ENCODE measurements at regions not wholly inside any gene's neighbourhood (a gene's known extent, or its start where the extent isn't known, plus 50 kb on each side); places are given as distances from the start of the nearest gene placed in this dataset.
"Not testable (repeated sequence)": the region's sequence is repeated elsewhere in the genome, so short reads cannot be mapped to it uniquely, and the experiment has no call there.

DNA sequence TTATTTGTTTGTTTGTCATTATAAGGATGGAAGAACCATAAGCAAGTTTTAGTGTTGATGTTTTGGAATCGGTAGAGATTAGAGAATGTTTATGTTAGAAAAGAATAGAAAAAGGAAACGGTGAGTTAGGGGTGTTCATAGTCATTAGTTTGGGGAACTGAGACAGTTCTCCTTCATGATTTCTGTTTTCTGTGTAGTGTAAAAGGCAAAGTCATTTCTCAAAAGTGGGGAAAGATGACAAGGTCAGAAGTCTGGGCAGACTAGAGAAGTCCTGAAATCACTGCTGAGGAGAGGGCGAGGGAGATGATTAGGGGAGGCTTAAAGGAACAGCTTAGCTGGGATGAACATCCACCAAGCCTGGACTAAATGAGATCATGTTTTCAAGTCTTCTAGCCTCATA is 498.9 kb downstream of the TTLL7 start:
- Mint-ChIP-seq H3K36me3 (ENCODE audit: low read depth) (no peaks in the 10 kb centered on the region), H3K4me1 (peaks cover 34% of the 10 kb centered on the region), H3K9me3 (peaks cover 30% of the 10 kb centered on the region), H3K4me3 (no peak overlapping the region), H3K27ac (peak overlapping the region; percentile 28), H3K27me3 (no peaks in the 10 kb centered on the region)
- DNase-seq (no peak), ATAC-seq (no peak)

DNA sequence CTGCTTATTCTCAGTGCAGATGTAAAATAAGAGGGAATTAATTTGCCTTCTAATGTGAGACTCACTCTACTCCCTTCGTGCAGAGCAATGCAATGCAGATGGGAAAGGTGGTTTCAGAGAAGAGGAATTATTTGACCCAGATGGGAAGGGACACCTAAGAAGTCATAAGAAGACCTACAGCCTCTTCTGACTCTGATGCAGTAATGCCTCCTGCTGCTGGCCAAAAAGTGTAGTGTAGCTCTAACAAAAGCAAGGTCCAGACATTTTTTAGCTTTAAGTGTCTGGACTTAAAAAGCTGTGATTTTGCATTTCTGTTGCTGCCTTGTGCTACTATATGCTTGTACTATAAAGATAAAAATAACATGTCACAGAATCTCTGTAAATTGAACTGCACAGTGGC is 501.4 kb downstream of the TTLL7 start:
- ATAC-seq, result no peak

DNA sequence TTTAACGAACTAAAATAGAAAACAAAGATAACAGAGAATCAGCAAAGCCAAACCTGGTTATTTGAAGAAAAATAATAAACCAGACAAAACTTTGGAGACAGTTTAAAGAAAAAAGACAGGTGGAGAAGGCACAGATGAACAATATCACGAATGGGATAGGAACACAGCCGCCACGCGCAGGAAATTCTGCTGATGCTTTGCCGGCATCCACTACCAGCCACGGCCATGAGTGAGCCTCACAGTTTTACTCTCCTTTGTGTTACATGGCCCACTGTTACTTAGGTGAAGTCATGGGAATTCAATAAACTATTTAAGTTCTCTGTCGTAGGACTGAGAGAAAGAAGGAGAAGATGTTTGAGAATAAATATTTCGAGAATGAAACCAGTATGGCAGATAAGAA is 503.4 kb downstream of the TTLL7 start:
- H3K4me1 Mint-ChIP-seq, result peaks cover 31% of the 10 kb centered on the region
- DNase-seq, result no peak
- H3K36me3 Mint-ChIP-seq (ENCODE audit: low read depth), result no peaks in the 10 kb centered on the region
- peaks cover 14% of the 10 kb centered on the region for H3K9me3 Mint-ChIP-seq
- ATAC-seq, result no peak
- H3K27me3 Mint-ChIP-seq, result no peaks in the 10 kb centered on the region
- no peak overlapping the region for H3K27ac Mint-ChIP-seq
- no peak overlapping the region for H3K4me3 Mint-ChIP-seq

More for the DNA sequence above, 501.4 kb downstream of the TTLL7 start:
- Mint-ChIP-seq H3K27me3 (no peaks in the 10 kb centered on the region), H3K36me3 (ENCODE audit: low read depth) (no peaks in the 10 kb centered on the region), H3K4me3 (no peak overlapping the region), H3K9me3 (peaks cover 21% of the 10 kb centered on the region), H3K27ac (no peak overlapping the region), H3K4me1 (peaks cover 38% of the 10 kb centered on the region)
- no peak for DNase-seq

DNA sequence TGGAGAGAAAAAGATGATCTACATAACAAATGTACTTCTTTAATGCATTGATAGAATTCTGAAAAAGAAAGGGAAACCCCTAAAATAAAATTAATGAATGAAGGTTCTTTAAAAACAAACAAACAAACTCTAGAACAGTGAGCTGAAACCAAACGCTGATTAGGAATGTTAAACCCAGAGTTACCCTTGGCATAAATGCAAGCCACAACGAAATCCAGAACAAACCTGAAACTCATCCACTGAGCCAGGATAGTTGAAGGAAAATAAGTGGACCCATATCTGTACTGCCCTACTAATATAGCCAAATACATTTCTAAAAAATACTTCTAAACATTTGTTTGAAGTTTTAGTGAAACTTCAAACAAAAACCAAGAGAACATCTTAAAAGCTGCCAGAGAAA is 505.3 kb downstream of the TTLL7 start:
- H3K4me1 Mint-ChIP-seq, result peaks cover 30% of the 10 kb centered on the region
- H3K27me3 Mint-ChIP-seq, result no peaks in the 10 kb centered on the region
- DNase-seq (no peak), ATAC-seq (no peak)
- no peak overlapping the region for H3K27ac Mint-ChIP-seq
- no peak overlapping the region for H3K4me3 Mint-ChIP-seq
- peaks cover 12% of the 10 kb centered on the region for H3K9me3 Mint-ChIP-seq
- no peaks in the 10 kb centered on the region for H3K36me3 Mint-ChIP-seq (ENCODE audit: low read depth)

DNA sequence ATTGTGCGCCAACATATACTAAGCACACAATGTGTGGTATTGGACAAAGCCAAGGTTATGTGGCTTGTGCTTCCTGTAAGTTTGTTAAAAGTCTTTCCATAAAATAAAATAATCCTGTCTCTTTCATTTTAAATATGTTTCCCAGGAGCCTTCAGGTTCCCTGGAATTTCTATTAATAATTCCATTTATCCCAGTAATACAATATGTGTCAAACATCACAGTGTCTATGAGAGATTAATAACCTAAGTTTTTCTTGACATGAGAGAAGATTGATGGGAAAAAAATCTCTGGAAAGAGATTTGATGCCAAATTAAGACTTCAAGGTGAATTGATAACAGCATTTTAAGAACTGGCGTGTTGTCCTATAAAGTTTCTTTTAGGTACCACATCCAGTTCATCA is 507.0 kb downstream of the TTLL7 start:
- no peak for ATAC-seq
- no peak for DNase-seq
- H3K27me3 Mint-ChIP-seq, result no peaks in the 10 kb centered on the region
- H3K4me3 Mint-ChIP-seq, result no peak overlapping the region
- H3K9me3 Mint-ChIP-seq, result peaks cover 12% of the 10 kb centered on the region
- peaks cover 45% of the 10 kb centered on the region for H3K4me1 Mint-ChIP-seq
- H3K27ac Mint-ChIP-seq, result no peak overlapping the region
- no peaks in the 10 kb centered on the region for H3K36me3 Mint-ChIP-seq (ENCODE audit: low read depth)

DNA sequence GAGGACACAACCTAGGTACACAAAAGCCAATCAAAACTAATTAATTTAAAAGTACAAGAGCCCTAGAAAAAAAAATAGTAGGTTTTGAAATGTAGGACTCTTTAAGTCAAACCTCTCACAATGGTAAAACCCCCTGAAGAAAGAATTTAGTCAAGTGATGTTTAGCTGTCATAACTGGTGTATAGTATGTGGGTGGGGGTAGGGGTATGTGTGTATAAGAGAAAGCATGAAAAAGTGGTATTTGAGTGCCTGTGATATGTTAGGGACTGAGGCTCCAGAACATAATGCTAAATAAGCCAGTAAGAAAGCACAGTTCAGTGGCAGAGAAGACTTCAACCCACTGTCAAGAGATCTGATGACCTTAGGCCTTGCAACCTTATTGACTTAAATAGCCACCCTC is 507.9 kb downstream of the TTLL7 start:
- Mint-ChIP-seq H3K27me3 (no peaks in the 10 kb centered on the region), H3K36me3 (ENCODE audit: low read depth) (no peaks in the 10 kb centered on the region), H3K9me3 (peaks cover 10% of the 10 kb centered on the region), H3K4me3 (no peak overlapping the region), H3K27ac (peak overlapping the region; percentile 26), H3K4me1 (peaks cover 50% of the 10 kb centered on the region)
- ATAC-seq (peak; percentile 21), DNase-seq (no peak)

DNA sequence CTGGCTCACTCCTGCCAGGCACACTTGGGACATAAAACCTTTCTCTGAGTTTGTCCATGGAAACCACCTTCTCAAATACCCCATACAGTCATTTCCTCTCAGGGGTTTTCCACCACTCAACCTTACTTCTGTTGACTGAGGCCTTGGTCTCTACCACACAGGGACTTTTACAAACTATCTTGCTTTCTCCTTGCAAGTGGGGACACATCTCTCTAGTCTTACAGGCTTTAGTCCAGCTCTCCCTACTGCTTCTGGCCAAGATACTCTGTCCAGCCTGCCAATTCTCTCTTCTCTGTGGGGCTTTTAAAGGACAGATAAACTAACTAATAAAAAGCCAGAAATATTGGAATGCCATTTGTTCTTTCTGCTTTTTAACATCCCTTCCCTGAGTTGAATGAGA is 510.8 kb downstream of the TTLL7 start:
- not testable (repeated sequence) for DNase-seq; H3K27me3 Mint-ChIP-seq; H3K36me3 Mint-ChIP-seq (ENCODE audit: low read depth); H3K9me3 Mint-ChIP-seq
- H3K4me3 Mint-ChIP-seq, result peak overlapping the region; percentile 13
- peak overlapping the region; percentile 81 for H3K27ac Mint-ChIP-seq
- H3K4me1 Mint-ChIP-seq, result peaks cover 44% of the 10 kb centered on the region
- peak; percentile 95 for ATAC-seq

DNA sequence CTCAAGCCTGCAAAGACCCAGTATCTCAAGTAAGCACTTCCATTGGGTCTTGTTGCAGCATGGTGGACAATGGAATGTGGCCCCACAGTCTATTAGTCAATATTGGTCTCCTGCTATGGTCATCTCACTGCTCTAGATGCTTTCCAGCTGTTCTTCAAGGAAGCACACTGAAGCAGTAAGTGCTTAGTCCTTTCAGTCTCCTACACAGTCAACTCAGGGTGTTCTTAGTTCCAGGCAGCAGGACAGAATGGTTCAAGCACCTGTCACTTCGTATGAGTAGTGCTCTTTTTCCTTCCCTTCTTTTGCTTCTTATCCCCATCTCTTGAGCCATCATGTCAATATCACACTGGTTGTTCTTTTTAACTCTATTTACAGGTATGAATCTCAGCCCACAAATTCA is 511.5 kb downstream of the TTLL7 start:
- Mint-ChIP-seq H3K27ac (peak overlapping the region; percentile 29), H3K9me3 (peaks cover 12% of the 10 kb centered on the region), H3K4me1 (peaks cover 44% of the 10 kb centered on the region)
- H3K27me3 Mint-ChIP-seq; H3K36me3 Mint-ChIP-seq (ENCODE audit: low read depth); DNase-seq; H3K4me3 Mint-ChIP-seq: not testable (repeated sequence)
- ATAC-seq, result peak; percentile 20

DNA sequence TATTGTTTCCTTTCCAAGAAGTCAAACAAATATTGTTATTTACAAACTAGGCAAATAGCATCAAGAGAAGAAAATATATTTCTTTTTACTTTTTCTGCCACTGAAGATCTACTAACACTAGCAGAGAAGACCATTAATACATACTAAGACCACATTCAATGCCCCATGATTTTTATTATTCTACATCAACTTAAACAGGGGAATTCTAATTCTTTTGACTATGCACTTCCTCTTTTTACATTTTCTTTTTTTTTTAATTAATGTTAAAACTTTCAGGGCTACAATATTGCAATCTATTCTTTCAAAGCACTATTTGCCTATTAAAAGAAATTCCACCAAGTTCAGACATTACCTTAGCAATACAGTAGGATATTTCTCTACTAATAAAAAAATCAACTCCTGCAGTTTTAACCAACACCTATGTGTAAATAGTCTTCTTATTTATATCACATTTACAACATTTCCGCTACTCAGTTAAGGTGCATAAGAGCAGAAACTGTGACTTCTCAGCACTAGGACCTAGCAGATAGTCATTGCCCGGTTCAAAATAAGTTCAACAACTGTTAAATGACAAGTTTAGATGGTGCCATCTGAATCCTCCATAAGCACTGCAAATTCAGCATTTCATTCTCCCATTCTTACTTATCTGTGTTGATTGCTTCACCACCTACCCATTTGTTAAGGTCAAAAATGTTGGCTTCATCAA is 513.5 kb downstream of the TTLL7 start:
- not testable (repeated sequence) for H3K36me3 Mint-ChIP-seq (ENCODE audit: low read depth); H3K27me3 Mint-ChIP-seq; DNase-seq; H3K4me3 Mint-ChIP-seq; ATAC-seq; H3K27ac Mint-ChIP-seq
- peaks cover 15% of the 10 kb centered on the region for H3K9me3 Mint-ChIP-seq
- peaks cover 36% of the 10 kb centered on the region for H3K4me1 Mint-ChIP-seq

DNA sequence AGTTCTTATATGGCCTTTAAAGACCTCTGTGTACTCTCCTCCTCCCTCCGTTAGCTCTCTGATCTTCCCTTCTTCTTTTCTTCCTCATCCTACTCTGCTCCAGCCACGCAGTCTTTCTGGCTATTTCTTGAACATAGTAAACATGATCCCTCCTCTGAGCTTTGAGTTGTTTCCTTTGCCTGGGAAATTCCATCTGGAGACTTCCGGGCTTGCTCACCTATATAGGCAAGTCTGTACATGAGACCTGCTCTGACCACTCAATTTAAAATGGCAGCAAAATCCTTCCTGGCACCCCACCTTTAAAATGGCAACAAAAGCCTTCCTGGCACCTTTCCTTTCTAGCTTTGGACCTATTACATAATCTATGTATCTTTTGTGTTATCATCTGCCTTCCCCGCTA is 517.6 kb downstream of the TTLL7 start:
- H3K36me3 Mint-ChIP-seq (ENCODE audit: low read depth); H3K9me3 Mint-ChIP-seq; H3K4me3 Mint-ChIP-seq; DNase-seq; H3K27me3 Mint-ChIP-seq; ATAC-seq; H3K27ac Mint-ChIP-seq: not testable (repeated sequence)
- peaks cover 12% of the 10 kb centered on the region for H3K4me1 Mint-ChIP-seq

DNA sequence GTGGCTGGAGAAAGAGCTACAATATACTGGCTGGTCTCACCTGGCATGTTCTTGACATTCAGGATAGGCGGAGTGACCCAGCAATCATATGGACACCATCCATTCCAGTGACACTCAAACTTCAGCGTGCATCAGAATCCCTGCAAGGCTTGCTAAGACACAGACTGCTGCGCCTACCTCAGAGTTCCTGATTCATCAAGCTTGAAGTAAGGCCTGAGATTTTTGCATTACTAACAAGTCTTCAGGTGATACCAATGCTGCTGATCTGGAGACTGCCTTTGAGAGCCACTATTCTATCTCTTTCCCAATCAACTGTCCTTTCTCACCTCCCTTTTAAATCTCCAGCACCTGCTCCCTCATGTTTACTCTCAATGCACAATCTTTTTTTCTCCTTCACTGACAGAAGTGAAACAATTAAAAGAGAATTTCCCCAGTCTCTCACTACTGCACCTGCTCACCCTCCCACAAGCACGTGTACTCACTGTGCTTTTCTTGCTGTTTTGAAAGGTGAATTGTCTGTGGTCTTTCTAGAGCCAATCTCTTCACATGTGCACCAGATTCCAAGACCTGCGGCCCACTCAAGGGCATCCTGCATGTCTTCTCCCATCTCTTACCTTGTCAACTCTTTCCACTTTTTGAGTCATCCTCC is 519.2 kb downstream of the TTLL7 start:
- H3K4me3 Mint-ChIP-seq; H3K36me3 Mint-ChIP-seq (ENCODE audit: low read depth); H3K9me3 Mint-ChIP-seq; ATAC-seq; DNase-seq; H3K27me3 Mint-ChIP-seq; H3K27ac Mint-ChIP-seq: not testable (repeated sequence)
- H3K4me1 Mint-ChIP-seq, result peaks cover 12% of the 10 kb centered on the region

DNA sequence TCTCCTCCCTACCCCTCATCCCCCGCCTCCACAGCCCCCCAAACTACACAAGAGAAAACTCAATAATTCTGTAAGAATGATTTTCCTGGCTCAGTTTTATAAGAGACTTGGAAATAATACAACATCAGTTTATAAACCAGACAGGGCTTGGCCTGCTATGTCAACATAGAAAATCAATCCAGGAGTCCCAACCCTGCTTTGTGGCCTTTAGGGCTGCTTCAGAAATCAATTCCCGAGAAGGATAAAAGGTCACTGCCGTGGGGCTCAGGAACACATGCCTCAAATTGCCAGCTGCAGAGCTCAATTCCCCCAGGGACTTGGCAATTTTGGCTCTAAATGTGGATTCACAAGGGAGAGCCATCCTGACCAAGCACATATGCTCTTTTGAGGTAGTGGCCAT is 520.8 kb downstream of the TTLL7 start:
- not testable (repeated sequence) for ATAC-seq

DNA sequence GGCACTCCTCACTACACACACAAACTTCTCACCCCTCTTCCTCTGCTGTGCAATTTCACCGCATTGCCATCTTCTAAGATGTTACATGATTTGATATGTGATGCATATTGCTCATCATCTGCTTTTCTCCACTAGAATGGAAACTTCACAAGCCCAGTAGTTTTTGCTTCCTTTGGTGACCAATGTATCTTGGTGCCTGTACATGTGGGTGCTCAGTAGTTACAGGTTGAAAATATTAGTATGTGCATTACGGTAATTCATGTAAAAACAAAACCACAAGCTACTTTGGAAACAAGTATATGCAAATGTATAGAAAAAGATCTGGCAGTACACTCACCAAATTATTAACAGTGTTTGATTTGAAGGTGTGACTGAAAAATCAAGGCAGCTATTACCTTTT is 522.4 kb downstream of the TTLL7 start:
- not testable (repeated sequence) for DNase-seq; H3K4me3 Mint-ChIP-seq; H3K27me3 Mint-ChIP-seq; H3K36me3 Mint-ChIP-seq (ENCODE audit: low read depth); H3K27ac Mint-ChIP-seq; H3K9me3 Mint-ChIP-seq
- peak; percentile 58 for ATAC-seq
- H3K4me1 Mint-ChIP-seq, result peaks cover 12% of the 10 kb centered on the region

More for the DNA sequence above, 520.8 kb downstream of the TTLL7 start:
- not testable (repeated sequence) for DNase-seq; H3K27me3 Mint-ChIP-seq; H3K4me3 Mint-ChIP-seq; H3K36me3 Mint-ChIP-seq (ENCODE audit: low read depth); H3K27ac Mint-ChIP-seq; H3K9me3 Mint-ChIP-seq
- peaks cover 12% of the 10 kb centered on the region for H3K4me1 Mint-ChIP-seq

DNA sequence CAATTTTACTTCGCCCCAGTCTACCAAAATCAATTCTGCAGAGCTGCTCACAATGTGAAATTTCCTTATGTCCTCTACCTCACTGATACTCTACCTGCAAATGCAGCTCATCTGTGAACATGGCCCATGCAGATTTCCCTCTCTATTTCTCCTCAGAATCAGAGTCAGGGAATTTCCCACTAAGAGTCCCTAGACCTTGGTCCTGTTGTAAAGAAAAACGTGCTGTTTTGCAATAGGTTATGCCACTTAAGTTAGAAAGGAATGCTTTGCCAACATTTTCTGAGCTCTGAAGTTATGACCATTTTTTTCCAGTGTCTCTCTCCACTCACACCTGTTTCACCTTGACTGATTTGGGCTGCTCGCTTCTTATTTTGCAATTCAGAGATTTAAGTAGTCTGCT is 524.0 kb downstream of the TTLL7 start:
- not testable (repeated sequence) for H3K4me3 Mint-ChIP-seq; DNase-seq; H3K36me3 Mint-ChIP-seq (ENCODE audit: low read depth); H3K4me1 Mint-ChIP-seq; H3K27ac Mint-ChIP-seq; H3K27me3 Mint-ChIP-seq; H3K9me3 Mint-ChIP-seq
- ATAC-seq, result peak; percentile 24

DNA sequence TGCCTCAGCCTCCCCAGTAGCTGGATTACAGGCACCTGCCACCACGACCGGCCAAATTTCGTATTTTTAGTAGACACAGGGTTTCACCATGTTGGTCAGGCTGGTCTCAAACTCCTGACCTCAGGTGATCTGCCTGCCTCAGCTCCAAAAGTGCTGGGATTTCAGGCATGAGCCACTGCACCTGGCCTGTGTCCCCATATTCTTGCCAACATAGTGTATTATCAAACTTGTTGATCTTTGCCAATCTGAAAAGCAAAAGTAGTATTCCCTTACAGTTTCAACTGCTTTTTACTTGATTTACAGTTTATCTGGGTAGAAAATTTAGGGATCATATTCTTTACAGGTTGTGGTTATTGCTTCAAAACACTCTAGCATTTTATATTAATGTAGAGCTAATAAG is 524.9 kb downstream of the TTLL7 start:
- not testable (repeated sequence) for H3K27ac Mint-ChIP-seq; H3K4me1 Mint-ChIP-seq; H3K4me3 Mint-ChIP-seq; H3K27me3 Mint-ChIP-seq; H3K9me3 Mint-ChIP-seq; DNase-seq; H3K36me3 Mint-ChIP-seq (ENCODE audit: low read depth); ATAC-seq
